A549 (cell line): ENCODE measurements at regions not wholly inside any gene's neighbourhood (a gene's known extent, or its start where the extent isn't known, plus 50 kb on each side); places are given as distances from the start of the nearest gene placed in this dataset.

ENCODE experiments used
- CEBPB ChIP-seq, 2 experiments: fragments of >200 bp in 1 of 2; sonication (Bioruptor Twin) in 1 of 2; formaldehyde crosslinking in 1 of 2; IDR thresholded peaks; 2 replicates each; pipeline ENCODE4 v1.6.1; 2012 to 2016
- CTCF ChIP-seq: fragments of >200 bp; sonication (Bioruptor Twin); formaldehyde crosslinking; IDR thresholded peaks from 3 replicates; pipeline ENCODE4 v1.5.1; 2016
- E2F6 ChIP-seq: IDR thresholded peaks from 2 replicates; pipeline ENCODE4 v1.6.1; 2012; ENCODE audit warnings: low read depth, borderline replicate concordance
- EP300 ChIP-seq, 2 experiments: fragments of >200 bp; sonication (Bioruptor Twin); formaldehyde crosslinking; IDR thresholded peaks; 2 replicates in 1 of 2; 3 replicates in 1 of 2; pipeline ENCODE4 v1.6.1; 2016 to 2017
- FOSB ChIP-seq: fragments of 250-450 bp; sonication (Bioruptor Pico); IDR thresholded peaks from 2 replicates; pipeline ENCODE4 v1.5.0; 2020; ENCODE audit warnings: mild to moderate bottlenecking, moderate library complexity
- MAFK ChIP-seq: fragments of 450-650 bp; IDR thresholded peaks from 2 replicates; pipeline ENCODE4 v1.6.1; 2014; ENCODE audit not compliant: partially characterized antibody
- POLR2A ChIP-seq: IDR thresholded peaks from 2 replicates; pipeline ENCODE4 v1.6.1; 2012; ENCODE audit warnings: mild to moderate bottlenecking, low read length
- RFX5 ChIP-seq: fragments of 450-650 bp; IDR thresholded peaks from 2 replicates; pipeline ENCODE4 v1.7.1; 2014; ENCODE audit warnings: antibody characterized with exemption, mild to moderate bottlenecking, moderate library complexity
- RNF2 ChIP-seq: fragments of 200-600 bp; sonication (generic); IDR thresholded peaks from 2 replicates; pipeline ENCODE4 v1.6.1; 2016; ENCODE audit warnings: low read depth, mild to moderate bottlenecking, antibody characterized with exemption, moderate library complexity, borderline replicate concordance

DNA sequence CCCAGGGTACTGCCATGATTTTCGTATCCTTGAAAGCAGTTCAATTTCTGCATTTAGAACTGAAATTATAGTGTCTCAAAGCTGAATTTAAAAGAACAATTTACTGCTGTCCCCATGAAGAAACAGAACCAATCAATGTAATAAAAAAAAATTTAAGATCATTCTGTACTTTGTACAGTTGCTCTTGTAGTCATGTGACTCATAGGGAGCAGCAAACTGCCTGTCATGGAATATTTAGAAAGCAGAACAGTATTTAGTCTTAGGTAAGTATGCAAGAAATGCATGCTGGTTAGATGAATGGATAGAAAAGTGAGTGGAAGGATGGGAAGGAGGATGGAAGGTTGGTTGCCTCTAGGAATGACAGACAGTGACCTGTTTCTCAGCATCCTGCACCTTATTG lies 450.9 kb downstream of the RAB38 start:
- no peak for TF ChIP-seq POLR2A
- TF ChIP-seq CTCF = no peak
- no peak for TF ChIP-seq EP300 (IDR thresholded peaks at IDR 0.05)
- no peak for TF ChIP-seq MAFK
- no peak for TF ChIP-seq RNF2
- TF ChIP-seq CEBPB (IDR thresholded peaks at IDR 0.05) = no peak
- no peak for TF ChIP-seq RFX5
- no peak for TF ChIP-seq FOSB (CRISPR knock-in tag)
- TF ChIP-seq E2F6 = no peak
